ENCODE measurements at regions not wholly inside any gene's neighbourhood (a gene's known extent, or its start where the extent isn't known, plus 50 kb on each side); places are given as distances from the start of the nearest gene placed in this dataset.

DNA sequence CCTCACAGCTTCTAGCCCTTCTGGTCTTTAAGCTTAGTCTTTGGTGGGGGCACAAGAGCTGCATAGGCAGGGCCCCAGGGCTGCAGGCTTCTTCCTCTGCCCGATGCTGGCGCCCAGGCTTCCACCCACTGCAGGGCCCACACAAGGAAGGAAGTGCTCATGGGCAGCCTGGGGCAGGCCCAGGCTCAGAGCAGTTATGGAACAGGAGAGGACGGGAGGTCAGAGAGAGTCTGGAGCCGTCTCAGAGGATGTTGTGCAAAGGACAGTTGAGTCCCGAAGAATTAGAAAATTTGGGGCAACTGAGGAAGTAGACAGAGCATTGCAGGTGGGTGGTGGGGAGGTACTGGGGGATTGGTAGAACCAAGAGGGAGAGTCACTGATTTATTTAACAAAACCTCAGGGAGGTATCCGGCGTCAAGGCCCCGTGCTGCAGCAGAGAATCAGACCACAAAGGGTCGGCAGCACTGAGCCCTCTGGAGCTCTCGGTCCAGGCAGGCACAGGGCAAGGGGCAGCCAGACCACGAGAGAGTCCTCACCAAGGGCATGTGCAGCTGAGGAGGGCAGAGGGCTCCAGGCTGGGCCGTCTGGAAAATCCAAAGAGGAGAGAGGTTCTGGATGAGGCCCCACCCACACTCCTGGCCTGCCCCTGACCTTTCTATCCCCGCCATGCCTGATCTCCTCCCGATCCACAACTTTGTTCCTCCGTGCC lies 110.8 kb upstream of the GLI2 start:
- TF ChIP-seq RFX5 (IDR thresholded peaks at IDR 0.05; ENCODE audit: borderline replicate concordance, low read depth, low read length) (no peak), CTCF (IDR thresholded peaks at IDR 0.05; ENCODE audit: control extremely low read depth in 1 of 3, insufficient read depth in 1 of 3, low read depth in 1 of 3, low read length in 3 of 3) (no peak), BACH1 (IDR thresholded peaks at IDR 0.05; ENCODE audit: low read length) (no peak), EZH2 (IDR thresholded peaks at IDR 0.05; ENCODE audit: low read depth, low read length, severe bottlenecking) (no peak), SP1 (IDR thresholded peaks at IDR 0.05; ENCODE audit: low read depth, low read length) (no peak)
- TF ChIP-seq, protein P1, sequence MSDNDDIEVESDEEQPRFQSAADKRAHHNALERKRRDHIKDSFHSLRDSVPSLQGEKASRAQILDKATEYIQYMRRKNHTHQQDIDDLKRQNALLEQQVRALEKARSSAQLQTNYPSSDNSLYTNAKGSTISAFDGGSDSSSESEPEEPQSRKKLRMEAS (IDR thresholded peaks at IDR 0.05), result no peak
